SK-N-SH (cell line): ENCODE measurements at regions not wholly inside any gene's neighbourhood (a gene's known extent, or its start where the extent isn't known, plus 50 kb on each side); places are given as distances from the start of the nearest gene placed in this dataset.

Experiments used
- CTCF ChIA-PET: fragments of 300-600, 350-600 bp; formaldehyde crosslinking; extraction: SDS; loops from one replicate; lab custom pipeline; 2021; lab: Yijun Ruan, JAX
- POLR2A ChIA-PET: fragments of 350-600 bp; sonication (Branson Sonifier 250); formaldehyde crosslinking; extraction: SDS; loops from one replicate; lab custom pipeline; 2020; ENCODE audit warnings: antibody characterized with exemption, inconsistent platforms; lab: Yijun Ruan, JAX
- DNase-seq: peaks from one replicate; pipeline ENCODE4 v3.0.0; 2012
- H2AFZ ChIP-seq: fragments of 200-600 bp; sonication (generic); 2 replicates; pipeline ENCODE4 v1.8.1; 2016; ENCODE audit warnings: antibody characterized with exemption, mild to moderate bottlenecking, low read depth
- H3F3A ChIP-seq: fragments of 200-600 bp; sonication (generic); replicated peaks from 2 replicates; pipeline ENCODE3; 2016; ENCODE audit warnings: antibody characterized with exemption, mild to moderate bottlenecking; ENCODE audit not compliant: insufficient read depth
- H3K27ac ChIP-seq, 2 experiments: fragments of 200-500 bp in 1 of 2; fragments of 200-600 bp in 1 of 2; sonication (Bioruptor generic) in 1 of 2; sonication (generic), shearing (Covaris generic) in 1 of 2; 2 replicates each; pipeline versions ENCODE4 v1.5.1 to v1.6.1; 2014 to 2016; ENCODE audit warnings: low read depth in 2 of 2, inconsistent platforms in 1 of 2, low read length in 1 of 2, mild to moderate bottlenecking in 1 of 2, mixed read lengths in 1 of 2
- H3K27me3 ChIP-seq: fragments of 200-600 bp; sonication (generic), shearing (Covaris generic); 2 replicates; pipeline ENCODE4 v1.6.1; 2016; ENCODE audit warnings: mixed run types; ENCODE audit not compliant: insufficient read depth
- H3K36me3 ChIP-seq, 2 experiments: fragments of 200-500 bp in 1 of 2; fragments of 200-600 bp in 1 of 2; sonication (Bioruptor generic) in 1 of 2; sonication (generic) in 1 of 2; replicated peaks in 1 of 2; 2 replicates each; pipeline versions ENCODE3 to v1.5.1; 2014 to 2016; ENCODE audit warnings: low read length in 1 of 2, mild to moderate bottlenecking in 1 of 2; ENCODE audit not compliant: insufficient read depth in 2 of 2, control insufficient read depth in 1 of 2
- H3K4me1 ChIP-seq, 2 experiments: fragments of 200-500 bp in 1 of 2; fragments of 200-600 bp in 1 of 2; sonication (Bioruptor generic) in 1 of 2; sonication (generic), shearing (Covaris generic) in 1 of 2; 2 replicates each; pipeline versions ENCODE4 v1.5.1 to v1.6.1; 2014 to 2016; ENCODE audit warnings: low read depth in 1 of 2, low read length in 1 of 2, mixed run types in 1 of 2; ENCODE audit not compliant: insufficient read depth in 2 of 2, control insufficient read depth in 1 of 2
- H3K4me2 ChIP-seq: fragments of 200-600 bp; sonication (generic), shearing (Covaris generic); 2 replicates; pipeline ENCODE4 v1.6.1; 2017; ENCODE audit warnings: mixed run types
- H3K4me3 ChIP-seq, 2 experiments: fragments of 200-500 bp in 1 of 2; fragments of 200-600 bp in 1 of 2; sonication (Bioruptor generic) in 1 of 2; sonication (generic), shearing (Covaris generic) in 1 of 2; 2 replicates each; pipeline versions ENCODE4 v1.5.1 to v1.8.1; 2014 to 2016; ENCODE audit warnings: low read depth in 2 of 2, inconsistent platforms in 1 of 2, low read length in 1 of 2, mild to moderate bottlenecking in 1 of 2, mixed read lengths in 1 of 2, moderate library complexity in 1 of 2
- H3K79me2 ChIP-seq: fragments of 200-600 bp; sonication (generic); 2 replicates; pipeline ENCODE4 v1.8.1; 2017; ENCODE audit warnings: mild to moderate bottlenecking; ENCODE audit not compliant: insufficient read depth
- H3K9ac ChIP-seq: fragments of 200-600 bp; sonication (generic); 2 replicates; pipeline ENCODE4 v1.6.1; 2017; ENCODE audit warnings: mixed run types
- H3K9me2 ChIP-seq: fragments of 200-600 bp; sonication (generic); 2 replicates; pipeline ENCODE4 v1.6.1; 2017; ENCODE audit warnings: mixed run types
- H3K9me3 ChIP-seq: fragments of 200-600 bp; sonication (generic); 2 replicates; pipeline ENCODE4 v1.6.1; 2017; ENCODE audit warnings: mixed run types, mild to moderate bottlenecking, moderate library complexity
- H4K20me1 ChIP-seq: fragments of 200-600 bp; sonication (generic); 2 replicates; pipeline ENCODE4 v1.6.1; 2017; ENCODE audit warnings: mild to moderate bottlenecking, mixed run types; ENCODE audit not compliant: insufficient read depth
- CTCF ChIP-seq: fragments of 200-600 bp; sonication (generic); IDR thresholded peaks from 2 replicates; pipeline ENCODE4 v1.6.1; 2017; ENCODE audit warnings: antibody characterized with exemption, mild to moderate bottlenecking, moderate library complexity
- ELF1 ChIP-seq: IDR thresholded peaks from 2 replicates; pipeline ENCODE4 v1.4.0; 2012
- EZH2phosphoT487 ChIP-seq: fragments of 200-600 bp; sonication (generic); IDR thresholded peaks from 2 replicates; pipeline ENCODE4 v1.6.1; 2017; ENCODE audit warnings: low read depth, mixed run types, mild to moderate bottlenecking, antibody characterized with exemption, moderate library complexity, borderline replicate concordance
- GABPA ChIP-seq: IDR thresholded peaks from 2 replicates; pipeline ENCODE4 v1.4.0; 2012; ENCODE audit warnings: low read depth, mild to moderate bottlenecking
- NRF1 ChIP-seq: IDR thresholded peaks from 2 replicates; pipeline ENCODE4 v1.6.1; 2012; ENCODE audit warnings: low read depth, mild to moderate bottlenecking, low read length
- POLR2AphosphoS5 ChIP-seq: IDR thresholded peaks from 2 replicates; pipeline ENCODE4 v1.6.1; 2012; ENCODE audit warnings: low read depth, low read length
- REST ChIP-seq: IDR thresholded peaks from 2 replicates; pipeline ENCODE4 v1.6.1; 2012; ENCODE audit warnings: mild to moderate bottlenecking, low read depth, low read length, moderate library complexity
- TAF1 ChIP-seq: IDR thresholded peaks from 2 replicates; pipeline ENCODE4 v1.6.1; 2012; ENCODE audit warnings: low read depth, mild to moderate bottlenecking, low read length, moderate library complexity, borderline replicate concordance
- TEAD4 ChIP-seq: IDR thresholded peaks from 2 replicates; pipeline ENCODE4 v1.4.0; 2012; ENCODE audit warnings: mild to moderate bottlenecking, borderline replicate concordance; ENCODE audit not compliant: insufficient read depth
- WGBS: methylation state at CpG from one replicate; pipeline ENCODE4 v1.1.6; 2017; ENCODE audit warnings: low lambda C conversion rate; 5-methylcytosine and 5-hydroxymethylcytosine counted together
- TF ChIP-seq, protein P1 (sequence below): fragments of 150-350 bp; IDR thresholded peaks from 2 replicates; pipeline ENCODE4 v1.6.1; 2017; ENCODE audit warnings: antibody characterized with exemption, low read length, low read depth, borderline replicate concordance

GRCh38 chr18:4589056-4589800 is 134.1 kb upstream of the DLGAP1 start:
- Histone ChIP-seq H3K9ac (no peak overlapping the region), H3K79me2 (no peaks in the 10 kb centered on the region), H3K27ac (no peak overlapping the region), H3K36me3 (no peaks in the 10 kb centered on the region), H2AFZ (no peak overlapping the region), H4K20me1 (no peaks in the 10 kb centered on the region), H3K4me2 (no peak overlapping the region), H3K4me3 (no peak overlapping the region), H3F3A (no peaks in the 10 kb centered on the region), H3K9me3 (peaks cover 6% of the 10 kb centered on the region; the same call in 1 of the 2 replicates), H3K27me3 (no peaks in the 10 kb centered on the region), H3K9me2 (no peaks in the 10 kb centered on the region), H3K4me1 (no peaks in the 10 kb centered on the region)
- POLR2A ChIA-PET, result no interaction called here
- 9% methylated on average over 5 of the region's 5 CpGs for WGBS
- DNase-seq, result no peak
- no peak for TF ChIP-seq ELF1
- no peak for TF ChIP-seq POLR2AphosphoS5
- TF ChIP-seq REST, result no peak
- no peak for TF ChIP-seq CTCF
- no peak for TF ChIP-seq GABPA
- TF ChIP-seq EZH2phosphoT487, result no peak
- TF ChIP-seq NRF1, result no peak
- no peak for TF ChIP-seq TAF1
- TF ChIP-seq, protein P1, sequence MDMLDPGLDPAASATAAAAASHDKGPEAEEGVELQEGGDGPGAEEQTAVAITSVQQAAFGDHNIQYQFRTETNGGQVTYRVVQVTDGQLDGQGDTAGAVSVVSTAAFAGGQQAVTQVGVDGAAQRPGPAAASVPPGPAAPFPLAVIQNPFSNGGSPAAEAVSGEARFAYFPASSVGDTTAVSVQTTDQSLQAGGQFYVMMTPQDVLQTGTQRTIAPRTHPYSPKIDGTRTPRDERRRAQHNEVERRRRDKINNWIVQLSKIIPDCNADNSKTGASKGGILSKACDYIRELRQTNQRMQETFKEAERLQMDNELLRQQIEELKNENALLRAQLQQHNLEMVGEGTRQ, result no peak
- TF ChIP-seq TEAD4, result no peak
- CTCF ChIA-PET, result interaction anchor here (0.7 kb wide), 1 partner anchor 886 kb away, joined by 3 read pairs; no protein-coding TSS in a partner anchor
